GM21723 (cell line): ENCODE measurements at regions not wholly inside any gene's neighbourhood (a gene's known extent, or its start where the extent isn't known, plus 50 kb on each side); places are given as distances from the start of the nearest gene placed in this dataset.
"Not testable (repeated sequence)": the region's sequence is repeated elsewhere in the genome, so short reads cannot be mapped to it uniquely, and the experiment has no call there.

Experiments
- ATAC-seq: cut with Tn5 transposase; IDR thresholded peaks from one replicate; pipeline ENCODE4 v1.9.1; 2021; ENCODE audit warnings: mild to moderate bottlenecking, moderate library complexity; ENCODE audit not compliant: unreplicated experiment

GRCh38 chr10:35888400-35888799 lies 246.3 kb upstream of the FZD8 start:
- ATAC-seq, result no peak

DNA sequence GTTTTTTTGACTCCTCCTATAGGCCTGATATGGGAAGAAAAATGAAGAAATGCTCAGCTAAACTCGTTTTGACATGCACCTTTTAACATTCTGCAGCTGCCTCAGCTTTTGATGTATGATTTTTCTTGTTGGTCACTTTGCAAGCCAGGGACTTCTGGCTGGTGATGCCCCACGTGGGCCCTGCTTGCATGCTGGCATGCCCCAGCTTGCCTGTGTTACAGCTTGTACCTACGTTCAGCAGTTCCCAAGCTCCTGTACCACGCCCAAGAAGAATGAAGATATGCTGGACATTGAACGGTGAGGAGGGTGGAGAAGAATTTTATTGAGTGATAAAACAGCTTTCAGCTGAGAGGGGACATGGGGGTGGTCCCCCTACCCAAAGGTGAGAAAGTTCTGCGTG lies 245.6 kb upstream of the FZD8 start:
- no peak for ATAC-seq

- ATAC-seq, result no peak
Observed at GRCh38 chr10:35885076-35885475, 243.0 kb upstream of the FZD8 start.

GRCh38 chr10:35884657-35885071 lies 242.6 kb upstream of the FZD8 start:
- no peak for ATAC-seq

- no peak for ATAC-seq
Observed at GRCh38 chr10:35882422-35883150, 240.5 kb upstream of the FZD8 start.

- ATAC-seq, result no peak
Observed at GRCh38 chr10:35881320-35881719, 239.2 kb upstream of the FZD8 start.

- no peak for ATAC-seq
Observed at GRCh38 chr10:35876248-35876647, 234.2 kb upstream of the FZD8 start.

GRCh38 chr10:35875016-35875676 lies 233.1 kb upstream of the FZD8 start:
- ATAC-seq, result no peak

GRCh38 chr10:35874311-35875015 lies 232.4 kb upstream of the FZD8 start:
- no peak for ATAC-seq

DNA sequence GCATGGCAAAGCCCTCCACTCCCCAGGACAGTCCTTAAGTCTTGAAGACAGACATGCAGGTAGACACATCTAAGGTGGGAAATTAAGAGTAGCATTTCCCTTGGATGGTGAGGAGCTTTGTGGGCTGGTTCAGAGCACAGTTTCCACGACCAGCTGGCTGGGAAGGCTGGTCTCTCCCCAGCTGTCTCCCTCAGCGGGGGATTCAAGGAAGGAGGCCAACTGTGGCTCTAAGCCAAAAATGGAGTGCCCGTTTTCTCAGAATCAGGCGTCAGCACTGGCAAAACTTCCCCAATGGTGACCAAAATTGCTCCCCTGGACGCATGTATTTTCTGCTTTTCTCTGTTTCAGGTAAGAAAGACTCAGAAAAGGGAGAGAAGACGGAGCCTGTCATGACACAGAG lies 230.6 kb upstream of the FZD8 start:
- no peak for ATAC-seq

DNA sequence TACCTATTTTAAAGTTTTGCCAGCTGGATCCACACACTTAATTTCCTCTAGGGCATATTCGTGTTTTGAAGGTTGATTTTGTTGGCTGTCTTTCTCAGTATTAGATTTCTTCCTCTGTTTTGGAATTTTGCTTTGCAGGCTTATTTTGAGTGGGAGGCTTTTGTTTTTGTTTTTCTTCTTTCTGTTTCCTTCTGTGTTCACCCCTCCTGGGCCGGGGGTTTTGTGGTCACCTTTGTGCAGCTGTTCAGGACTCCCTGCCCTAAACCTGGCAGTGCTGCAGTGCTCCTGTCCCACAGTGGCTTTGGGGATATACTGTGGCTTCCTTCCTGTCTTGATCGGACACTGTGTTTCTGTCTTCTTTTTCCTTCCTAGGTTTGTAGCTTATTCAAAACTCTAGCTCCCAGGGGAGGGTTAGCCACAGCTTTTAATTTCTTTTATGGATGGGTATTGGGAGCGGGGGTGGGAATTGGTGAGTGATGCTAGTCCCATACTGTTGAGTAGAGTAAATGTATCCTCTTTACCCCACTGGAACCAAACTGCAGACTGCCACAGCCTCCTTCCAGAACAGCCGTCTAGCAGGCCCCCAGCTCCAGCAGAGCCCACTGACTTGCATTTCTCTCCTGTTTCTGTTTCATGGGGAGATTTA lies 228.7 kb upstream of the FZD8 start:
- ATAC-seq, result no peak

DNA sequence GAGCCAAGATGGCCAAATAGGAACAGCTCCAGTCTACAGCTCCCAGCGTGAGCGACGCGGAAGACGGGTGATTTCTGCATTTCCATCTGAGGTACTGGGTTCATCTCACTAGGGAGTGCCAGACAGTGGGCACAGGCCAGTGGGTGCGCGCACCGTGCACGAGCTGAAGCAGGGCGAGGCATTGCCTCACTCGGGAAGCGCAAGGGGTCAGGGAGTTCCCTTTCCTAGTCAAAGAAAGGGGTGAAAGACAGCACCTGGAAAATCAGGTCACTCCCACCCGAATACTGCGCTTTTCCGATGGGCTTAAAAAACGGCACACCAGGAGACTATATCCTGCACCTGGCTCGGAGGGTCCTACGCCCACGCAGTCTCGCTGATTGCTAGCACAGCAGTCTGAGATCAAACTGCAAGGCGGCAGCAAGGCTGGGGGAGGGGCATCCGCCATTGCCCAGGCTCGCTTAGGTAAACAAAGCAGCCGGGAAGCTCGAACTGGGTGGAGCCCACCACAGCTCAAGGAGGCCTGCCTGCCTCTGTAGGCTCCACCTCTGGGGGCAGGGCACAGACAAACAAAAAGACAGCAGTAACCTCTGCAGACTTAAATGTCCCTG lies 216.7 kb upstream of the FZD8 start:
- ATAC-seq, result not testable (repeated sequence)

DNA sequence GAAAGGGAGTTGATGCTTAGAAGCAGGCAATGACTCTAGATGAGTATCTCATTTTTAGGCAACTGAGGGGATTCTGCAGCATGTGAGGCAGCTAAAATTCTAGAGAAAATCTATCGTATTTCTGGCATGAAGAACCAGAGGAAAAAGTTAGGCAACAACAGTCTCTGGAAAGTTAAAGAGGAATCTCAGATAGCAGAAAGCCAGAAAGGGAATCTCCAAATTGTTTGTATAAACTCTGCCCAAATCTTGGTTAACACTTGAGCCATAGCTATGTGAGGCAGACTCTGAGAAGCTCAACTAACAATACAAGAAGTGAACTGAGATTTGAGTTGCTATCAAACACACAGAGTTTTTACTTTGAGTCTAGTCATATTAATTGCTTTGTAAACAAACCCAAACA lies 215.8 kb upstream of the FZD8 start:
- no peak for ATAC-seq

- ATAC-seq, result no peak
Observed at GRCh38 chr10:35855155-35855947, 213.3 kb upstream of the FZD8 start.

GRCh38 chr10:35854661-35855060 lies 212.6 kb upstream of the FZD8 start:
- ATAC-seq, result no peak

GRCh38 chr10:35852721-35853120 lies 210.6 kb upstream of the FZD8 start:
- ATAC-seq, result no peak

- ATAC-seq, result no peak
Observed at GRCh38 chr10:35848412-35848811, 206.3 kb upstream of the FZD8 start.

DNA sequence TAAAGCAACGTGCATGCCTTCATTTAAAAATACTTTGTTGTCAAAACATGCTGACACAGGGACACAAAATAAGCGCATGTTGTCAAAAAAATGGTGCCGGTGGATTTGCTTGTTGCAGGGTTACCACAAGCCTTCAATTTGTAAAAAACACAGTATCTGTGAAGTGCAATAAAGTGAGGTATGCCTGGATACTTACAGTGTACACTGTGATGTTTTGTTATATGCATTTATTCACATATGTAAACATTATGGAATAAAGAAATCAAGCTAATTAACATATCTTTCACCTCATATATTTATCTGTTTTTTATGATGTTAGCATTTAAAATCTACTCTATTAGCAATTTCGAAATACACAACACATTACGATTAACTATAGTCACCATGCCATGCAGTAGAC lies 202.6 kb upstream of the FZD8 start:
- no peak for ATAC-seq

GRCh38 chr10:35843524-35844181 lies 201.6 kb upstream of the FZD8 start:
- ATAC-seq, result no peak

DNA sequence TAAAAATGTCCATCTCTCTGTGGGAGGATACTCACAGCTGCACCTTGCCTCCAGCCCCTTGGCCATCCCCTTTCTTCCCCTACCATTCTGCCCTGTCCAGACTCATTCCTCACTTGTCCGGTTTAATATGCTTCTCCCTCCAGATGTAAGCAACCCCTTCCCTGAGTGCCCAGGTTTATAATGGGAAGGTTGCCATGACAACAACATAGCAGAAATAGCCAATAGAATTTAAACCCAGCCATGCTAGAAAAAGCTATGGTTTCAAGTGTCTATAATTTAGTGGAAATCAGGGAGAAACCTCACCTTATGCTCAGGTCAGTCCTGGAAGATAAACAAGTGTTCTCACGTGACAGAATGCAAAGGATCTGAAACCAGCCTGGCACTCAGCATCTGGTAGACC lies 196.0 kb upstream of the FZD8 start:
- no peak for ATAC-seq
